ENCODE measurements at regions not wholly inside any gene's neighbourhood (a gene's known extent, or its start where the extent isn't known, plus 50 kb on each side); places are given as distances from the start of the nearest gene placed in this dataset.

DNA sequence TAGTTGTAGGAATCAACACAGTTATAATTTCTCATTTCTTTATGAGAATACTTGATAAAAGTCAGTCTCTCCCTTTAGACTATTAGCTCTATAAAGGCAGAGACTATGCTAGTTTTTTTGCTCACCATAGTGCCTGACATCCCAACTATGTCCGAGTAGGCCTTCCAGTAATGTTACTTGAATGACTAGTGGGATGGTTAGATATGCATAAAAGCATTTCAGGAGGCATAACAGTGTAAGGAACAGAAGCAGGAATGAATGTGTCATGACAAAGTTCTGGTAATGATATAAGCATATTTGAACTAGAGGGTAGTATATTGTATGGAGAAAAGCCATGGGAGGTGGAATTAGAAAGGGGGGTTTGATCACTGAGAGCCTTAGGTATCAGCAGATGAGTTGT, 77.4 kb upstream of the C5orf46 start:
- H3K27ac ChIP-seq: no peak overlapping the region
- TF ChIP-seq, protein P1, sequence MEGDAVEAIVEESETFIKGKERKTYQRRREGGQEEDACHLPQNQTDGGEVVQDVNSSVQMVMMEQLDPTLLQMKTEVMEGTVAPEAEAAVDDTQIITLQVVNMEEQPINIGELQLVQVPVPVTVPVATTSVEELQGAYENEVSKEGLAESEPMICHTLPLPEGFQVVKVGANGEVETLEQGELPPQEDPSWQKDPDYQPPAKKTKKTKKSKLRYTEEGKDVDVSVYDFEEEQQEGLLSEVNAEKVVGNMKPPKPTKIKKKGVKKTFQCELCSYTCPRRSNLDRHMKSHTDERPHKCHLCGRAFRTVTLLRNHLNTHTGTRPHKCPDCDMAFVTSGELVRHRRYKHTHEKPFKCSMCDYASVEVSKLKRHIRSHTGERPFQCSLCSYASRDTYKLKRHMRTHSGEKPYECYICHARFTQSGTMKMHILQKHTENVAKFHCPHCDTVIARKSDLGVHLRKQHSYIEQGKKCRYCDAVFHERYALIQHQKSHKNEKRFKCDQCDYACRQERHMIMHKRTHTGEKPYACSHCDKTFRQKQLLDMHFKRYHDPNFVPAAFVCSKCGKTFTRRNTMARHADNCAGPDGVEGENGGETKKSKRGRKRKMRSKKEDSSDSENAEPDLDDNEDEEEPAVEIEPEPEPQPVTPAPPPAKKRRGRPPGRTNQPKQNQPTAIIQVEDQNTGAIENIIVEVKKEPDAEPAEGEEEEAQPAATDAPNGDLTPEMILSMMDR (conservative IDR thresholded peaks at IDR 0.05): no peak

DNA sequence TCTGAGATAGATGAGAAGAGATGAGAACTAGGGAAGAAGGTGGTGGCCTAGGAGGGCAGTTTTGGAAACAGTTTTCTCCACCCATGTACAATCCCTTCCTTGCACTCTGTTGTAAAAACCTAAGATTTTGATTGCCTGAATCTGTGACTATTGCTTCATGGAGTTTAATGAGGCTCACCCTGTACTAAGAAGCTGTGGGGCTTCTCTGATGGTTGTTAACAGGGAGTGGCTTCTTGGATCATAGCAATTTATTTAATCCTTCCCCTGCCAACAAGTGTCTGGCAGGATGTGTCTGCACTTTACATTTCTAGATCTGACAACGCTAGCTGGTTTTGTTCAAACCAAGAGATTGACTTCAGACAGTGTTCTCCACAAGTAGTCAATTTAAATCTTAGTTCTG, 74.7 kb upstream of the C5orf46 start:
- no peak for TF ChIP-seq ZFX (IDR thresholded peaks at IDR 0.05)
- TF ChIP-seq, protein P1 (conservative IDR thresholded peaks at IDR 0.05): no peak
- H3K27ac ChIP-seq: no peak overlapping the region

DNA sequence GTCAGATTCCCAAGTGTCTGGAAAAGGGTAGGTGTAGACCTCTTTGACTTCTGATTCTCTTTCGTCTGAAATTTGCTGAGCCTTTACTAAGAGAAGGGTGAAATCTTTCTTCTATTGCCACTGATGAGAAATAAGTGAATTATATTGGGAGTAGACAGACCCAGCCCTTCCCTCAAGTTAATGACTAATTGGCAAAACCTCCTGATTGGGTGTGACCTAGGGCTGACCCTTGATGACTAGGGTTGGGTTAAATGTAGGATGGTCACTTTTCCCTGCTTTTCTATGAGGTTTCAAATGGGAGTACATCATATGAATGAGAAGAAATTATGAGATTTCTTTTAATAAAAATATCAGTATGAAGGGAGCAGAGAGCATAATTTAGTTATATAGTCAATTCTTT, 73.4 kb upstream of the C5orf46 start:
- no peak overlapping the region for H3K27ac ChIP-seq
- TF ChIP-seq, protein P1 (conservative IDR thresholded peaks at IDR 0.05): no peak
- TF ChIP-seq ZFX (IDR thresholded peaks at IDR 0.05): no peak

DNA sequence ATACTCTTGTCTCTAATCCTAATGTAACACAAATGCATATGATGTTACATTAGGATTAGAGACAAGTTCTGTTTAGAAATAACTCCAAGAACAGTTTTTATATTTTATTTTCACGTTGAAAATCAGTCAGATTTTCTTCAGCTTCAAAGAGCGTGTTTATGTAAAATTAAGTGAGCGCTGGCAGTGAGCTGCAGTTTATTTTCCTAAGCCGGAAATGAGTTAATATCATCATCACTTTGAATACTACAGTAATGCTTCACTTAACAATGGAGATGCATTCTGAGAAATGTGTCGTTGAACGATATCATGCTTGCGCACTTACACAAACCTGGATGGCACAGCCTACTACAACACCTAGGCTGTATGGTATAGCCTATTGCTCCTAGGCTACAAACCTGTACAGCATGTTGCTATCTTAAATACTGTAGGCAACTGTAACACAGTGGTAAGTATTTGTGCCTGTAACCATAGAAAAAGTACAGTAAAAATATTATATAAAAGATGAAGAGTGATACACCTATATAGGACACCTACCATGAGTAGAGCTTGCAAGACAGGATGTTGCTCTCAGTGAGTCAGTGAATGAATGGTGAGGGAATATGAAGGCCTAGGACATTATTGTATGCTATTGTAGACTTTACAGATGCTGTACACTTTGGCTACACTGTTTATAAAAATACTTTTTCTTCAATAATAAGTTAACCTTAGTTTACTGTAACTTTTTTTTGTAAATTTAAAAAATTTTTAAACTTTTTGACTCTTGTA, 65.9 kb upstream of the C5orf46 start:
- no peak overlapping the region for H3K27ac ChIP-seq
- TF ChIP-seq ZFX (IDR thresholded peaks at IDR 0.05): no peak
- TF ChIP-seq, protein P1 (conservative IDR thresholded peaks at IDR 0.05): no peak

DNA sequence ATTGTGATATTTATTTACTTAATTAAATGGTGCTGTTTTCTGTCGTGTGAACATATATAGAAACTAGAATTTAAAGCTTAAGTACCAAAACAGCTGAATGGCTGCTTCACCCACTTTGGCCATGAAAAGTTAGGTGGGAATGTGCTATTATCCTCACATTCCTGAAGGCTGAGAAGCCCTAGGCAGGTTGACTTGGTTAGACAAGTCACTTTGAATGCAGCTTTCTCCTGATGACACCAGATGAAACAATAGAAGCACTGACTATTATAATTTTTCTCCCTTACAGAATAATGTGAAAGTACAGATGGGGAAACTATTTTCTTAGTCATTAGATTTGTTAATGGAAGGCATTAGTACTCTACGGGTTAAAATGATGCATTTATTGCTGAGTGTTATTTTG, 65.1 kb upstream of the C5orf46 start:
- H3K27ac ChIP-seq: no peak overlapping the region

DNA sequence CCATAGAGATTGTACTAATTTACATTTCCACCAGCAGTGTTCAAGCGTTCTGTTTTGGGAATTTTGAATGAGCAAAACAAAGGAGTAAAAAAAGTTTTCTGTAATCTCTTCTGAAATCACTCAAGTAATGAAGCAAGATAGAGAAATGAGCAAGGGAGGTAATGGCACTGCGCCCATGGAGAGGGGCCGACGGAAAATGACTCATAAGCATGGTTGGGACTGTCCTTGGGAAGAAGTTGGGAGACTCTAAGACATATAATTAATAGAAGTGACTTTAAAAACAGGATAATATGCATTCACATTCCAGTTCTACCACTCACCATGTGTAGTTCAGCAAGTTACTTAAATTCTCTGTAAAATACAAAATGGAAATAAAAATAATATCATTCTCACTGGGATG, 62.5 kb upstream of the C5orf46 start:
- TF ChIP-seq, protein P1 (conservative IDR thresholded peaks at IDR 0.05): no peak
- no peak for TF ChIP-seq ZFX (IDR thresholded peaks at IDR 0.05)

More for the DNA sequence above, 65.1 kb upstream of the C5orf46 start:
- TF ChIP-seq, protein P1 (conservative IDR thresholded peaks at IDR 0.05): no peak
- no peak for TF ChIP-seq ZFX (IDR thresholded peaks at IDR 0.05)

DNA sequence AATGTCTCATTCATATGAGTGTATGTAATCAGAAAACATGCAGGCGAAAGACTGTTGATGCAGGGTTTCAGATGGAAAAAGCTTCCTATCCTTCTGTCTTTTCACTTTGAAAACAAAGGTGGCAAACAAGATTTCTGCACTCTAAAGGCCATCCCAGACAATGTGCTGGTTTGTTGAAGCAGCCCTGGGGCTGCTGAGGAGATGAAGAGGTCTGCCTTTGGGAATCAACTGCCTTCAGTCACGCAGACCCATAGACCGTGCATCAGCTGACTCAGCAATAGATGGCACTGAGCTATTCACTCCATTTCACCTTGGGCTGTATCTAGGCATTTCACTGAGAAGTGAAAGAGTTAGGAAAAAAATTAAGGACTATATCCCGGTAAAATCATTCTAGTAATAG, 60.5 kb upstream of the C5orf46 start:
- no peak for TF ChIP-seq ZFX (IDR thresholded peaks at IDR 0.05)
- TF ChIP-seq, protein P1 (conservative IDR thresholded peaks at IDR 0.05): no peak
- H3K27ac ChIP-seq: no peak overlapping the region

More for the DNA sequence above, 62.5 kb upstream of the C5orf46 start:
- no peak overlapping the region for H3K27ac ChIP-seq
